ENCODE measurements at regions not wholly inside any gene's neighbourhood (a gene's known extent, or its start where the extent isn't known, plus 50 kb on each side); places are given as distances from the start of the nearest gene placed in this dataset.

GRCh38 chr13:29674532-29674931, 79.0 kb upstream of the SLC7A1 start:
- Histone ChIP-seq H3K4me2 (no peak overlapping the region), H3K9me3 (no peaks in the 10 kb centered on the region), H3K27me3 (ENCODE audit: insufficient read depth) (no peaks in the 10 kb centered on the region), H3K9me2 (no peaks in the 10 kb centered on the region), H3K36me3 (replicated peaks in 1 of 2; ENCODE audit: control insufficient read depth in 1 of 2, insufficient read depth in 2 of 2, low read length in 1 of 2) (no peaks in the 10 kb centered on the region), H2AFZ (ENCODE audit: low read depth) (no peak overlapping the region), H3K4me1 (ENCODE audit: control insufficient read depth in 1 of 2, insufficient read depth in 2 of 2, low read depth in 1 of 2, low read length in 1 of 2) (peaks cover 4 to 7% of the 10 kb centered on the region in 2 experiments; a peak in 2 of 4 replicates), H3F3A (replicated peaks; ENCODE audit: insufficient read depth) (peaks cover 14% of the 10 kb centered on the region), H3K4me3 (ENCODE audit: low read depth in 2 of 2, low read length in 1 of 2) (no peak overlapping the region), H3K79me2 (ENCODE audit: insufficient read depth) (no peaks in the 10 kb centered on the region), H3K27ac (ENCODE audit: low read depth in 2 of 2, low read length in 1 of 2) (no peak overlapping the region; a peak in 1 of 4 replicates), H3K9ac (no peak overlapping the region), H4K20me1 (ENCODE audit: insufficient read depth) (no peaks in the 10 kb centered on the region)
- CTCF ChIA-PET: interaction anchor here (1.0 kb wide), 1 partner anchor 166 kb away, joined by 3 read pairs; no protein-coding TSS in a partner anchor
- DNase-seq: no peak
- TF ChIP-seq, protein P1, sequence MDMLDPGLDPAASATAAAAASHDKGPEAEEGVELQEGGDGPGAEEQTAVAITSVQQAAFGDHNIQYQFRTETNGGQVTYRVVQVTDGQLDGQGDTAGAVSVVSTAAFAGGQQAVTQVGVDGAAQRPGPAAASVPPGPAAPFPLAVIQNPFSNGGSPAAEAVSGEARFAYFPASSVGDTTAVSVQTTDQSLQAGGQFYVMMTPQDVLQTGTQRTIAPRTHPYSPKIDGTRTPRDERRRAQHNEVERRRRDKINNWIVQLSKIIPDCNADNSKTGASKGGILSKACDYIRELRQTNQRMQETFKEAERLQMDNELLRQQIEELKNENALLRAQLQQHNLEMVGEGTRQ (IDR thresholded peaks at IDR 0.05; ENCODE audit: borderline replicate concordance, low read depth, low read length): no peak
- TF ChIP-seq, protein P2, sequence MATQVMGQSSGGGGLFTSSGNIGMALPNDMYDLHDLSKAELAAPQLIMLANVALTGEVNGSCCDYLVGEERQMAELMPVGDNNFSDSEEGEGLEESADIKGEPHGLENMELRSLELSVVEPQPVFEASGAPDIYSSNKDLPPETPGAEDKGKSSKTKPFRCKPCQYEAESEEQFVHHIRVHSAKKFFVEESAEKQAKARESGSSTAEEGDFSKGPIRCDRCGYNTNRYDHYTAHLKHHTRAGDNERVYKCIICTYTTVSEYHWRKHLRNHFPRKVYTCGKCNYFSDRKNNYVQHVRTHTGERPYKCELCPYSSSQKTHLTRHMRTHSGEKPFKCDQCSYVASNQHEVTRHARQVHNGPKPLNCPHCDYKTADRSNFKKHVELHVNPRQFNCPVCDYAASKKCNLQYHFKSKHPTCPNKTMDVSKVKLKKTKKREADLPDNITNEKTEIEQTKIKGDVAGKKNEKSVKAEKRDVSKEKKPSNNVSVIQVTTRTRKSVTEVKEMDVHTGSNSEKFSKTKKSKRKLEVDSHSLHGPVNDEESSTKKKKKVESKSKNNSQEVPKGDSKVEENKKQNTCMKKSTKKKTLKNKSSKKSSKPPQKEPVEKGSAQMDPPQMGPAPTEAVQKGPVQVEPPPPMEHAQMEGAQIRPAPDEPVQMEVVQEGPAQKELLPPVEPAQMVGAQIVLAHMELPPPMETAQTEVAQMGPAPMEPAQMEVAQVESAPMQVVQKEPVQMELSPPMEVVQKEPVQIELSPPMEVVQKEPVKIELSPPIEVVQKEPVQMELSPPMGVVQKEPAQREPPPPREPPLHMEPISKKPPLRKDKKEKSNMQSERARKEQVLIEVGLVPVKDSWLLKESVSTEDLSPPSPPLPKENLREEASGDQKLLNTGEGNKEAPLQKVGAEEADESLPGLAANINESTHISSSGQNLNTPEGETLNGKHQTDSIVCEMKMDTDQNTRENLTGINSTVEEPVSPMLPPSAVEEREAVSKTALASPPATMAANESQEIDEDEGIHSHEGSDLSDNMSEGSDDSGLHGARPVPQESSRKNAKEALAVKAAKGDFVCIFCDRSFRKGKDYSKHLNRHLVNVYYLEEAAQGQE (IDR thresholded peaks at IDR 0.05; ENCODE audit: low read depth, low read length): no peak
- no peak for TF ChIP-seq NFIC (IDR thresholded peaks at IDR 0.05; ENCODE audit: borderline replicate concordance)
- TF ChIP-seq TCF12 (IDR thresholded peaks at IDR 0.05): no peak; the same call in 1 of the 2 replicates
- peak; percentile 84 for TF ChIP-seq PBX3 (IDR thresholded peaks at IDR 0.05)
- TF ChIP-seq, protein P3, sequence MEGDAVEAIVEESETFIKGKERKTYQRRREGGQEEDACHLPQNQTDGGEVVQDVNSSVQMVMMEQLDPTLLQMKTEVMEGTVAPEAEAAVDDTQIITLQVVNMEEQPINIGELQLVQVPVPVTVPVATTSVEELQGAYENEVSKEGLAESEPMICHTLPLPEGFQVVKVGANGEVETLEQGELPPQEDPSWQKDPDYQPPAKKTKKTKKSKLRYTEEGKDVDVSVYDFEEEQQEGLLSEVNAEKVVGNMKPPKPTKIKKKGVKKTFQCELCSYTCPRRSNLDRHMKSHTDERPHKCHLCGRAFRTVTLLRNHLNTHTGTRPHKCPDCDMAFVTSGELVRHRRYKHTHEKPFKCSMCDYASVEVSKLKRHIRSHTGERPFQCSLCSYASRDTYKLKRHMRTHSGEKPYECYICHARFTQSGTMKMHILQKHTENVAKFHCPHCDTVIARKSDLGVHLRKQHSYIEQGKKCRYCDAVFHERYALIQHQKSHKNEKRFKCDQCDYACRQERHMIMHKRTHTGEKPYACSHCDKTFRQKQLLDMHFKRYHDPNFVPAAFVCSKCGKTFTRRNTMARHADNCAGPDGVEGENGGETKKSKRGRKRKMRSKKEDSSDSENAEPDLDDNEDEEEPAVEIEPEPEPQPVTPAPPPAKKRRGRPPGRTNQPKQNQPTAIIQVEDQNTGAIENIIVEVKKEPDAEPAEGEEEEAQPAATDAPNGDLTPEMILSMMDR (IDR thresholded peaks at IDR 0.05): no peak
- peak in 1 of 2 experiments; percentile 23; a peak in 1 of 4 replicates for TF ChIP-seq EP300 (IDR thresholded peaks at IDR 0.05; ENCODE audit: borderline replicate concordance in 1 of 2, low read depth in 1 of 2, low read length in 1 of 2)
- 0 out of 2 replicates have a peak, but pooled peaks have one; percentile 29 for TF ChIP-seq JUND (IDR thresholded peaks at IDR 0.05)
- TF ChIP-seq MEF2A (IDR thresholded peaks at IDR 0.05; ENCODE audit: borderline replicate concordance, low read depth): no peak
- TF ChIP-seq GABPA (IDR thresholded peaks at IDR 0.05; ENCODE audit: low read depth): no peak
- TF ChIP-seq RAD21 (IDR thresholded peaks at IDR 0.05; ENCODE audit: low read length): no peak
- peak; percentile 23; the same call in 1 of the 2 replicates for TF ChIP-seq FOSL2 (IDR thresholded peaks at IDR 0.05; ENCODE audit: borderline replicate concordance, low read depth)
- WGBS (ENCODE audit: low lambda C conversion rate): 51% methylated on average over 3 of the region's 3 CpGs
- POLR2A ChIA-PET: no interaction called here

All from SK-N-SH (cell line).